GM21723 (cell line): ENCODE measurements at regions not wholly inside any gene's neighbourhood (a gene's known extent, or its start where the extent isn't known, plus 50 kb on each side); places are given as distances from the start of the nearest gene placed in this dataset.

Source experiments
- ATAC-seq: cut with Tn5 transposase; IDR thresholded peaks from one replicate; pipeline ENCODE4 v1.9.1; 2021; ENCODE audit warnings: mild to moderate bottlenecking, moderate library complexity; ENCODE audit not compliant: unreplicated experiment

GRCh38 chr14:22478670-22479069, 110.4 kb downstream of the DAD1 start:
- no peak for ATAC-seq

GRCh38 chr14:22478247-22478646, 110.8 kb downstream of the DAD1 start:
- ATAC-seq = no peak

- no peak for ATAC-seq
Measured at GRCh38 chr14:22477569-22478194, 111.3 kb downstream of the DAD1 start.

- ATAC-seq = no peak
Measured at GRCh38 chr14:22476887-22477286, 112.1 kb downstream of the DAD1 start.

GRCh38 chr14:22476005-22476751, 112.8 kb downstream of the DAD1 start:
- ATAC-seq = no peak

GRCh38 chr14:22475381-22475780, 113.6 kb downstream of the DAD1 start:
- no peak for ATAC-seq

- no peak for ATAC-seq
Measured at GRCh38 chr14:22474730-22475351, 114.2 kb downstream of the DAD1 start.

- ATAC-seq = peak; percentile 72
Measured at GRCh38 chr14:22472935-22473854, 115.8 kb downstream of the DAD1 start.

GRCh38 chr14:22472466-22472865, 116.6 kb downstream of the DAD1 start:
- ATAC-seq = no peak

GRCh38 chr14:22471545-22472121, 117.4 kb downstream of the DAD1 start:
- no peak for ATAC-seq

- no peak for ATAC-seq
Measured at GRCh38 chr14:22469538-22470303, 119.3 kb downstream of the DAD1 start.

GRCh38 chr14:22468830-22469229, 120.2 kb downstream of the DAD1 start:
- ATAC-seq = no peak

GRCh38 chr14:22466491-22466890, 122.5 kb downstream of the DAD1 start:
- no peak for ATAC-seq

- no peak for ATAC-seq
Measured at GRCh38 chr14:22465201-22465840, 123.7 kb downstream of the DAD1 start.

- peak; percentile 69 for ATAC-seq
Measured at GRCh38 chr14:22464422-22465142, 124.4 kb downstream of the DAD1 start.

GRCh38 chr14:22463763-22464173, 125.3 kb downstream of the DAD1 start:
- no peak for ATAC-seq

- ATAC-seq = no peak
Measured at GRCh38 chr14:22462923-22463322, 126.1 kb downstream of the DAD1 start.

- ATAC-seq = peak; percentile 45
Measured at GRCh38 chr14:22460461-22461195, 128.4 kb downstream of the DAD1 start.
